ENCODE measurements at regions not wholly inside any gene's neighbourhood (a gene's known extent, or its start where the extent isn't known, plus 50 kb on each side); places are given as distances from the start of the nearest gene placed in this dataset.
"Not testable (repeated sequence)": the region's sequence is repeated elsewhere in the genome, so short reads cannot be mapped to it uniquely, and the experiment has no call there.

DNA sequence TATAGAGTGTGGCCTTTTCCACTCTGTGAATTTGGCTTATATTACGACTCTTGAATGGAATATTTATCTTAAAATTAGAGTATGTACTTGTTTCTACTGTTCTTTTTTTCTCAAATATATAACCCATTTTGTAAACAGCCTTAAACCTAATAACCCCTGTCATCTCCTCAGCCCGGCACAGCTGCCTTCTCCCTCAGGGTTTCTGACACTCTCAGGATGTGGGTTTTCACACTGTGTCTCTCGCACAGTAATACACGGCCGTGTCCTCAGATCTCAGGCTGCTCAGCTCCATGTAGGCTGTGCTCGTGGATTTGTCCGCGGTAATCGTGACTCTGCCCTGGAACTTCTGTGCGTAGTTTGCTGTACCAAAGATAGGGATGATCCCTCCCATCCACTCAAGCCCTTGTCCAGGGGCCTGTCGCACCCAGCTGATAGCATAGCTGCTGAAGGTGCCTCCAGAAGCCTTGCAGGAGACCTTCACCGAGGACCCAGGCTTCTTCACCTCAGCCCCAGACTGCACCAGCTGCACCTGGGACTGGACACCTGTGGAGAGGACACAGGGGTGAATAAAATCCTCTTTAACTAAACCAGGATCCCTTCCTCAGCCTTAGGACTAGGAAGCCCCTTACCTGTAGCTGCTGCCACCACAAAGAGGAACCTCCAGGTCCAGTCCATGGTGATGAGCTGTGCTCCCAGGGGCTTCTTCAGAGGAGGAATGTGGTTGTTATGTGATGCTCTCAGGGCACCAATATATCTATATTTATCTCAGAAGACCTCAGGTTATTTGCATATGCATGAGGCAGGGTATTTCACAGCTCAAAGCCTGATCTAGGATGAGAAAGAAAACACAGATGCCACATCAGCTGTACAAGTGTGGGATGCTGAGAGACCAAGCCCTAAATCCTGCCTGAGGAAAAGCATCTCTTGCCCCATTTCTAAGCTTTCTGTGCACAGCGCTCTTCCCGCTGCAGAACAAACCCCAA, 1188.4 kb downstream of the TMEM121 start:
- not testable (repeated sequence) for DNase-seq (ENCODE audit: low read depth)

DNA sequence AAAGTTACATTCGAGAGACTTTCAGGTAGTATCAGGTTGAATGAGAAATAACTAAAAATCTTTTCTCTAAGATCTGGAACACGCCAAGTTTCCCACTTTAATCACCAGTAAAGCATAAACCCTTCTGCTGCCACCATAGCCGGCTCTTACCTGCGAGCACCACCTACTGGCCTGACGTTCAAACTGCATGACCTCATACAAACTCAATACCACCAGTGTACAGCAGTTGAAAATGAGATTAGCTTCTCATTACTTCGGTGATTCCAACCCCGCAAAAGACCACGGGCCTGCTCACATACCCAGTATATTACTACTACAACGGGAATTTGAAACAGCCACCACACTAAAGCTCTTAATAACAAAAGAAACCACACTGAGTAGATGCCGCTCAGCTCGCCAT, 1191.2 kb downstream of the TMEM121 start:
- DNase-seq (ENCODE audit: low read depth) = not testable (repeated sequence)

DNA sequence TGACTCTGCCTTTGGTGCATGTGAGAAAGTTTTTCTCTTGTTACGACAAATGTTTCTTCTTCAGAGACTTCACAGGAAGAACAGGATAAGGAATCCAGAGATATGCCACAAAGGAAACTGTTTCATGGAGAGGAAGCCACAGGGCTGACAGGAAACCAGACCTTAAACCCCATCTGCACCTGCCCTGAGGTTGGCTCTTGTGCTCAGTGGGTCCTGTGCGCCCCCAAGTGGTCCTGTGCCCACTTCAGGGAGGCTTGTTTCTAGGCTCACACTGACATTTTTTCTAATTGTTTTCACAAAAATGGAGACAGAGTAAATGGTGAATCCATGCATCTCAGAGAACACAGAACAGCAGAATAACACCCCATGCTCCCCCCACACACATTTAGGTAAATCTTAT, 1193.5 kb downstream of the TMEM121 start:
- DNase-seq (ENCODE audit: low read depth) = not testable (repeated sequence)

DNA sequence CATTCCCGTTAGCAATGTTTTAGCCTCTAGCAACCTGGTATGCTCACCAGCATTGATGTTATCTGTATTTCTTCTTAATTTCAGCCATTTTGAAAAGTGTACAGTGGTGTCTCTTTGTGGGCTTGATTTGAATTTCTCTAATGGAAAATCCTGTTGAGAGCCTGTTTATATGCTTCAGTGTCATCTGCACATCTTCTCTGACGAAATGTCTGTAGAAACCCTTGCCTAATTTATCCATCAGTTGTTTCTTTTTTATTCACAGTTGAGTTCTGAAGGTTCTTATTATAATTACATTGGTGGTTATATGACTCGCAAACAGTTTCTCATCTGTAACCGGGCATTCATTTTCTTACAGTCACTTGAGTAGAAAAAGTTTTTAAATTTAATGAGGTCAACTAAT, 1195.5 kb downstream of the TMEM121 start:
- DNase-seq (ENCODE audit: low read depth) = not testable (repeated sequence)

DNA sequence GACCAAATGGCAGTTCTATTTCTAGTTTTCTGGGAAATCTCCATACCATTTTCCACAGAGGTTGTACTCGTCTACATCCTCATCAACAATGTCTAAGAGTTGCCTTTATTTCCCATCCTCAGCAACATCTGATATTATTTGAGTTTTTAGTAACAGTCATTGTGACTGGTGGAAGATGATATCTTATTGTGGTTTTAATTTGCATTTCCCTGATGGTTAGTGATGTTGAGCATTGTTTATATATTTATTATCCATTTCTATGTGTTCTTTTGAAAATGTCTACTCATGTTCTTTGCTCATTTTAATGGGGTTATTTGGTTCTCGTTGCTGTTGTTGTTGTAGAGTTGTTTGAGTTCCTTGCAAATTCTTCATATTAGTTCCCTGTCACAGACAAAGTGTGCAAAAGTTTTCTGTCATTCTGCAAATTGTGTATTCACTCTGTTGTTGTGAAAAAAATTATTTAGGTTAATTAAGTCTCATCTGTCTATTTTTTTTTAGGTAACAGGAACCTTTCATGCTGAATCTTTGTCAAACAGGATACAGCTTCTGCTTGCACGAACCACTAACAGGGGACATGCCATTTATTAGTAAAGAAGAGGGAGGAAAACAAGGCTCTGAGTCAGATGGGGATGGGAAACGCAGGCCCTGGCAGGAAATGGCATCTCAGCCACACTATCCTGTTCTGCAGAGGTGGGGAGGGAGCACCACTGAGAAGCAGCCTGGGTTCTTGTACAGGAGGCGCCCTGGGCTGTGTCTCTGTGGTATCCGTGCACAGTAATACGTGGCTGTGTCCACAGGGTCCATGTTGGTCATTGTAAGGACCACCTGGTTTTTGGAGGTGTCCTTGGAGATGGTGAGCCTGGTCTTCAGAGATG, 1196.7 kb downstream of the TMEM121 start:
- DNase-seq (ENCODE audit: low read depth) = not testable (repeated sequence)

DNA sequence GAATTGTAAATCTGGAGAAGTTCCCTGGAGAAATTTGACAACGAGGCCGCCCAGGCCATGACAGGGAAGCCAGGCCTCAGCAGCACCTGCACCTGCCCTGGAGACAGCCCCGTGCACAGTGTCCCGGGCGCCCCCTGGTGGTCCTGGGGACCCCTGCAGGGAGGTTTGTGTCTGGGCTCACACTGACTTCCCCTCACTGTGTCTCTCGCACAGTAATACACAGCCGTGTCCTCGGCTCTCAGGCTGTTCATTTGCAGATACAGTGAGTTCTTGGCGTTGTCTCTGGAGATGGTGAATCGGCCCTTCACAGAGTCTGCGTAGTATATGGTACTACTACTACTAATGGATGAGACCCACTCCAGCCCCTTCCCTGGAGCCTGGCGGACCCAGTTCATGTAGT, 1201.6 kb downstream of the TMEM121 start:
- DNase-seq (ENCODE audit: low read depth) = not testable (repeated sequence)

DNA sequence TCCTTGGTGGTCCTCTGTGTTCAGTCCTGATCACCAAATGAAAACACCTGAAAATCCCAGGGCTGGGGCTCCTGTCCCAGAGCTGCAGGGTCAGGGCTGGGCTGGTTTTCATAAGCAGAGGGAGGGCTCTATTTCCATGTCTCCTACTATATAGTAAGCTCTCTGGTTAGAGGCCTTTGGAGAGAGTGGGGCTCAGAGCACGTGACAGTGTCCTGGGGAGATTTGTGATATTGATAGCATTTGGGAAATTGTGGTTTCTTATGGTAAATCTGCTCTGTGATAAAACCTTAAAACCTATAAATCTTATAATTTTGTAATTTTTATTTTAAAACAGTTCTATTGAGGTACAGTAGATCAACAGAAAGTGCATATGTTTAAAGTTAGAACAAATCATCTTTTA, 1202.2 kb downstream of the TMEM121 start:
- no peak for DNase-seq (ENCODE audit: low read depth)

DNA sequence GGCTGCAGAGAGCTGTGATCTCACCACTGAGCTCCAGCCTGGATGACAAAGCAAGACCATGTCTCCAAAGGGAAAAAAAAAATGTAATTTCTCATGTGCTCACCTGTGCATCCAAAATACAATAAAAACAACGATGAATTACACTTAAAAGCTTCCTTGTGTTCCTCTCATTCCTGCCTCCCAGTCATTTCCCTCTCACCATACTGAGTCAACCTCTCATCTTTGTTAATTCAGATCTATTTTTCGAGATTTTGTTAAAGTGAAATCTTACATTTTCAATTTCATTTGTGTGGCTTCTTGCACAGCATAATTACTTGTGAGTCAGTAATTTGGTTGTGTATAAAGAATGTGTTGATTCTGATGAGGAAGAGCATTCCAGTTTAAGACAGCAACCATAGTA, 1203.2 kb downstream of the TMEM121 start:
- DNase-seq (ENCODE audit: low read depth) = no peak

DNA sequence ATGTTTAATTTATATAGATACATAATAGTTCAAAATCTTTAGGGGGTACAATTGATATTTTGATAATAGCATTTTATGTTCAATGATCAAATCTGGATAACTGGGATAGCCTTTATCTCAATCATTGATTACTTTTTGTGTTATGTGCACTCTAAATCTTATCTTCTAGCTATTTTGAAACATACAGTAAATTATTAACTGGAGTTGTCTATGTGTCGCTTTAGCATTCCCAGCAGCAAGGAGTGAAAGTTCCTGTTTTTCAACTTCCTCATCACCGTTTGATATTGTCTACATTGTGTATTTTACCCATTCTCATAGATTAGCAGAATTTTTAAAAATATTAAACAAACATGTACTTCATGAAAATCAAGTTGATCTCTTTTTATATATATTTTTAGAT, 1207.4 kb downstream of the TMEM121 start:
- no peak for DNase-seq (ENCODE audit: low read depth)

DNA sequence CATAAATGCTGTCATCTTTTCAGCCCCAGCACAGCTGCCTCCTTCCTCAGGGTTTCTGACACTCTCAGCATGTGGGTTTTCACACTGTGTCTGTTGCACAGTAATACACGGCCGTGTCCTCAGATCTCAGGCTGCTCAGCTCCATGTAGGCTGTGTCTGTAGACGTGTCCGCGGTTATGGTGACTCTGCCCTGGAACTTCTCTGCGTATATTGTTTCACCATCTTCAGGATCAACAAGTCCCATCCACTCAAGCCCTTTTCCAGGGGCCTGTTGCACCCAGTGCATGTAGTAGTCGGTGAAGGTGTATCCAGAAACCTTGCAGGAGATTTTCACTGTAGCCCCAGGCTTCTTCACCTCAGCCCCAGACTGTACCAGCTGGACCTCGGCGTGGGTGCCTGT, 1210.6 kb downstream of the TMEM121 start:
- DNase-seq (ENCODE audit: low read depth) = no peak

DNA sequence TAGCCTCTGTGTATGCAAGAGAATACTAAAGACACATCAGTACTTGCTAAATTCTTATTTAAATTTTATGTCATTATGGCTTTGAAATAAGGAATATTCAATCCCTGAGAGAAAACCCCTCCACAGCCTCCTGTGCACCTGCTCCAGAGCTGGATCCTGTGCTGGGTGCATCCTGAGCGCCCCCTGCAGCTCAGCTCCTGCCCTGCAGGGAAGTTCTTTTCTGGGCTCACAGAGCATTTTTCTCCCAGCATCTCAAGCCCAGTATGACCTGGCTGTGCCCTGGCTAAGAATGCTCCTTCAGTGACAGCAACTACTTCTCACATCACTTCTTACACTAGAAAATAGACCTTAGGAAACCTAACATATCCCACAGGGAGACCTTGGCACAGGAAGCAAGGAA, 1211.7 kb downstream of the TMEM121 start:
- no peak for DNase-seq (ENCODE audit: low read depth)

DNA sequence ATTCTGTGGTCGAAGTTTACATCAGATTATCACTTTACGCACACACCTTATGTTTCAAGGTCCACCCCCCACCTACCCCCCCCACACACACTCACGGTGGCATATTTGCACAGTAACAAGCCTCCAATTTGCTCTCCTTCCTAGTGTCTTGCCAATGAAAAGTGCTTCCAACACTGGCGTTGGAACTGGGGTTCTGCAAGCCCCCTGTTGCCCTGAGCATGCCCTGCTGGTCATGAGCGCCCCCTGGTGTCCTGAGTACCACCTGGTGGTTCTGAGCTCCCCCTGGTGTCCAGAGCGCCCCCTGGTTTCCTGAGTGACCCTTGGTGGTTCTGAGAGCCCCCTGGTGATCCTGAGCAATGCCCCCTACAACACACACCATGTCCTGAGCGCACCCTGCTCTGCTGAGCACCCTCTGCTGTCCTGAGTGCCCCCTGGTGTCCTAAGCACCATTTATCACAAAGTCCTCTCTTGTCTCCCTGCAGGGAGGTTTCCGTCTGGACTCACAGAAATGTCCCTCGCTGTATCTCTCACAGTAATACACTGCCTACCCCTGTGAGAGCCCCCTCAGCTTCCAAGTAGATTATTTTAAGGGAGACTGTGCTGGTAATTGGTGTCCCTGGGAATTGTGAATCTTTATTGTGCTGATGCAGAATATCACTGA, 1212.3 kb downstream of the TMEM121 start:
- DNase-seq (ENCODE audit: low read depth) = not testable (repeated sequence)

DNA sequence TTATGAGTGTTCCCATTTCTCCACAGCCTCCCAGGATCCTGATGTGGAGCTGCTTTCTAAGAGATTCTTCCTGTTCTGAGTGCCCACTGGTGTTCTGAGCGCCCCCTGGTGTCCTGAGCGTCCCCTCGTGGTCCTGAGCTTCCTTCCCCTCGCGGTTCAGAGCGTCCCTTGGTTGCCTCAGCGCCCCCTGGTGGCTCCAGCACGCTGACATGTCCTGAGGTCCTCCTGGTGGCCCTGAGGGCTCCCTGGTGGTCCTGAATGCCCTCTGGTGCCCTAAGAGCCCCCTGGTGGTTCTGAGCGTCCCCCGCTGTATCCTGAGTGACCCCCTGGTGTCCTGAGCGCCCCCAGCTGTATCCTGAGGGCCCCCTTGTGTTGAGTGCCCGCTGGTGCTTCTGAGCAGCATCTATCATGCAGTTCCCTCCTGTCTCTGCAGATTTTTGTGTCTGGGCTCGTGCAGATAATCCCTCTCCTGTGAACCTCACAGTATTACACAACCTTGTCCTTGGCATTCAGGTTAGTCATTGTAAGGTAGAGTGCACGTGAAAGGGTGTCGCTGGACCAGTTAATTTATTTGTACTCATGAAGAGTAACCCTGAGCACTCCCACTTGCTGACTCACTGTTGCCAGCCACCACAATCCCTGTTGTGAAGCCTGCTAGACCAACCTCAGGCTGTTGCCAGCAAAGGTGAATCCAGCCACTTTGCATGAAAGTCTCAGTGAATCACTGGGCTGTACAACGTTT, 1214.9 kb downstream of the TMEM121 start:
- DNase-seq (ENCODE audit: low read depth) = not testable (repeated sequence)

DNA sequence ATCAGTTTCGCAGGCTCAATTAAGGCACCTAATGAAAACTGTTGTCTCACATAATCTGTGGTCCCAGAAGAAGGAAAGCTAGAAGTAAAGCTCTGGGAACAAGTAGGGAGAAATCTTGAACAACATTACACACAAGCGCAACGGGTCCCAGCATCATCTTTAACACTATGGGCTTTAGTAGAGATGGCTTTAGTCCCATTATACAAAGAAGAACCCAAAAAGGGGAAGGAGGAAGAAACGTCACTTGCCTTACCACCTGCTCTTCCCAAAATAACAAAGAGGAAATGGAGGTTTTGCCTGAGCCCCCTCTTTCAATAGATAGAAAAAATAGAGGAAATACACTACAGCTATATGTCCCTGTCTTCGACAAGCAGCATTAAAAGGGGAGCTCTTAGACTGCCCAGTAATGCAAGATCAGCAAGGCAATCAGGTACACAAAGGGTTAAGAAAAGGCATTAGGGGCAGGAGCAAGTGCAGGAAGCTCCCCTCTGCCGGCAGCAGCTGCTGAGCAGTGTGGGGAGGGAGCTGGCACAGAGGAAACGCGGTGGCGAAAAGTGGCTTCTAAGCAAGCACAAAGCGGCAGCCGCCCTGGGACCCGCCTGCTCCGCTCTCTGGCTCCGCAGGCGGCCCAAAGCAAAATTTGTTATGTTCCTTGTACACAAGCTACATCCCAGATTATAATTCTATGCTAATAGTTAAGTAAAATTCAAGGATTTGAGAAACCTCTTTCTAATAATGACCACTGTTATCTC, 1218.8 kb downstream of the TMEM121 start:
- not testable (repeated sequence) for DNase-seq (ENCODE audit: low read depth)

DNA sequence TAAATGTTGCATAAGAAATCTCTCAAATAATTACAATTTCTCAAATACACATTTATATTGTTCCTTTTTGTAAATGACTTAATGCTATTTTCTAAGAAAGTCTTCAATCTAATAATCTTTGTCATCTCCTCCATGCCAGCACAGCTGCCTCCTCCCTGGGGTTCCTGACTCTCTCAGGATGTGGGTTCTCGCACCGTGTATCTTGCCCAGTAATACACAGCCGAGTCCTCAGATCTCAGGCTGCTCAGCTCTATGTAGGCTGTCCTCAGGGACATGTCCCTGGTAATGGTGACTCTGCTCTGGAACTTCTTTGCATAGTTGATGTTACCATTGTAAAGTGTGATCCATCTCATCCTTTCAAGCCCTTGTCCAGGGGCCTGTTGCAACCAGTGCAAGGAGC, 1223.7 kb downstream of the TMEM121 start:
- not testable (repeated sequence) for DNase-seq (ENCODE audit: low read depth)

DNA sequence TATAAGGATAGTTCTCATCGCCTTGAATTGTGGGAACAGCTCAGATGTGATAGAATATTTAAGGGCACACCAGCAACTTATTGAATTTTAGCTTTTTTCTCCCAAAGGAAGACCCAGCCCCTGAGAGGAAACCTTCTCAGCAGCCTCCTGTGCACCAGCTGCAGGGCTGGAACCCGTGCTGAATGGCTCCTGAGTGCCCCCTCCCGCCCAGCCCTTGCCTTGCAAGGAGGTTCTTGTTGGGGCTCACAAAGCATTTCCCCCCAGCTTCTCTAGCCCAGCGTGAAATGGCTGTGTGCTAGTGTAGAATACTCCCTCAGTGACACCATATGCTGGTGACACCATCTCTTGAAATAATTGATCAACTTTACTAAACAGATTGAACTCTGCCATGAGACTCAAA, 1227.4 kb downstream of the TMEM121 start:
- DNase-seq (ENCODE audit: low read depth) = not testable (repeated sequence)

DNA sequence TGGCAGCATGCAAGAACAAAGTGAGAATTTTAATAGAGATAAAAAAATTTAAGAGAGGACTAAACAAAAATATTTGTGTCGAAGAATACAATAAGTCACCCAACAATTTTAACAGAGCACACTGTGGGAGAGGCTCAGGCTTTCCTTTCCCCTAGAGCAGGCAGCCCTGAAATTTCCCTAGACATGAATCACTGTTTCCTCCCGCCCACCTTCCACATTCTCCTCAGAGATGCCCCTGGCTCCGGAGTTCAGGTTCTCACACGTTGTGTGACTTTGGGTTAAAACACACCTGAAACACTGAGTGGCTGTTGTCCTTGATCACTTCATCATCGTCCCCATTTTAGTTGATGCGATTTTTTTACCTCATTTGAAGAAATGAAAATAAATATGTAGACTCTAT, 1231.1 kb downstream of the TMEM121 start:
- not testable (repeated sequence) for DNase-seq (ENCODE audit: low read depth)

DNA sequence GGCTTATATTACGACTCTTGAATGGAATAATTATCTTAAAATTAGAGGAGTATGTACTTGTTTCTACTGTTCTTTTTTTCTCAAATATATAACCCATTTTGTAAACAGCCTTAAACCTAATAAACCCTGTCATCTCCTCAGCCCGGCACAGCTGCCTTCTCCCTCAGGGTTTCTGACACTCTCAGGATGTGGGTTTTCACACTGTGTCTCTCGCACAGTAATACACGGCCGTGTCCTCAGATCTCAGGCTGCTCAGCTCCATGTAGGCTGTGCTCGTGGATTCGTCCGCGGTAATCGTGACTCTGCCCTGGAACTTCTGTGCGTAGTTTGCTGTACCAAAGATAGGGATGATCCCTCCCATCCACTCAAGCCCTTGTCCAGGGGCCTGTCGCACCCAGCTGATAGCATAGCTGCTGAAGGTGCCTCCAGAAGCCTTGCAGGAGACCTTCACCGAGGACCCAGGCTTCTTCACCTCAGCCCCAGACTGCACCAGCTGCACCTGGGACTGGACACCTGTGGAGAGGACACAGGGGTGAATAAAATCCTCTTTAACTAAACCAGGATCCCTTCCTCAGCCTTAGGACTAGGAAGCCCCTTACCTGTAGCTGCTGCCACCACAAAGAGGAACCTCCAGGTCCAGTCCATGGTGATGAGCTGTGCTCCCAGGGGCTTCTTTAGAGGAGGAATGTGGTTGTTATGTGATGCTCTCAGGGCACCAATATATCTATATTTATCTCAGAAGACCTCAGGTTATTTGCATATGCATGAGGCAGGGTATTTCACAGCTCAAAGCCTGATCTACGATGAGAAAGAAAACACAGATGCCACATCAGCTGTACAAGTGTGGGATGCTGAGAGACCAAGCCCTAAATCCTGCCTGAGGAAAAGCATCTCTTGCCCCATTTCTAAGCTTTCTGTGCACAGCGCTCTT, 1235.8 kb downstream of the TMEM121 start:
- DNase-seq (ENCODE audit: low read depth) = not testable (repeated sequence)

DNA sequence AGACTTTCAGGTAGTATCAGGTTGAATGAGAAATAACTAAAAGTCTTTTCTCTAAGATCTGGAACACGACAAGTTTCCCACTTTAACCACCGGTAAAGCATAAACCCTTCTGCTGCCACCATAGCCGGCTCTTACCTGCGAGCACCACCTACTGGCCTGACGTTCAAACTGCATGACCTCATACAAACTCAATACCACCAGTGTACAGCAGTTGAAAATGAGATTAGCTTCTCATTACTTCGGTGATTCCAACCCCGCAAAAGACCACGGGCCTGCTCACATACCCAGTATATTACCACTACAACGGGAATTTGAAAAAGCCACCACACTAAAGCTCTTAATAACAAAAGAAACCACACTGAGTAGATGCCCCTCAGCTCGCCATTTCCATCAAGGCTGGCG, 1238.6 kb downstream of the TMEM121 start:
- DNase-seq (ENCODE audit: low read depth) = not testable (repeated sequence)

DNA sequence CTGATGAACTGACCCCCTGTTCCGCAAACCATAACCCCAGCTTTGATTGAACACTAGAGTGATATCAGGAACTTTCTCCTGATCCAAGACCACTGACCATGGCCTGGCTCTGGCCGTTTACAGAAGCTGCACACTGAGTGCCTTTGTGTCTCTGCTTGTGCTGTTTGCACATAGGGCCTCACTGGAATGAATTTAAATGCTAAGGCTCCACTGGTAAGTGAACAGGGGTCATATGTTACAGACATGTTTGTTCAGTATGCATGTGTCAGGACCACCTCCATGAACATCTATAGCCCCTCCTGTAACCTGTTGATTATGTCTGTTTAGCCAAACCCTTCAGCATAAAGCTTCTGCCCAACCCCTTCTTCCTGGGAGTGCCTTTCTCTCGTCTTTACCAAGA, 1239.8 kb downstream of the TMEM121 start:
- no peak for DNase-seq (ENCODE audit: low read depth)
